ENCODE measurements at regions not wholly inside any gene's neighbourhood (a gene's known extent, or its start where the extent isn't known, plus 50 kb on each side); places are given as distances from the start of the nearest gene placed in this dataset.

- DNase-seq (ENCODE audit: low spot score): no peak
- TF ChIP-seq, protein P1, sequence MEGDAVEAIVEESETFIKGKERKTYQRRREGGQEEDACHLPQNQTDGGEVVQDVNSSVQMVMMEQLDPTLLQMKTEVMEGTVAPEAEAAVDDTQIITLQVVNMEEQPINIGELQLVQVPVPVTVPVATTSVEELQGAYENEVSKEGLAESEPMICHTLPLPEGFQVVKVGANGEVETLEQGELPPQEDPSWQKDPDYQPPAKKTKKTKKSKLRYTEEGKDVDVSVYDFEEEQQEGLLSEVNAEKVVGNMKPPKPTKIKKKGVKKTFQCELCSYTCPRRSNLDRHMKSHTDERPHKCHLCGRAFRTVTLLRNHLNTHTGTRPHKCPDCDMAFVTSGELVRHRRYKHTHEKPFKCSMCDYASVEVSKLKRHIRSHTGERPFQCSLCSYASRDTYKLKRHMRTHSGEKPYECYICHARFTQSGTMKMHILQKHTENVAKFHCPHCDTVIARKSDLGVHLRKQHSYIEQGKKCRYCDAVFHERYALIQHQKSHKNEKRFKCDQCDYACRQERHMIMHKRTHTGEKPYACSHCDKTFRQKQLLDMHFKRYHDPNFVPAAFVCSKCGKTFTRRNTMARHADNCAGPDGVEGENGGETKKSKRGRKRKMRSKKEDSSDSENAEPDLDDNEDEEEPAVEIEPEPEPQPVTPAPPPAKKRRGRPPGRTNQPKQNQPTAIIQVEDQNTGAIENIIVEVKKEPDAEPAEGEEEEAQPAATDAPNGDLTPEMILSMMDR (IDR thresholded peaks at IDR 0.05): no peak
- ATAC-seq (ENCODE audit: low FRiP score): no peak
These were observed 293.1 kb upstream of the CDH6 start for GRCh38 chr5:30900367-30900766.

- DNase-seq (ENCODE audit: low spot score): no peak
- TF ChIP-seq, protein P1 (IDR thresholded peaks at IDR 0.05): no peak
- ATAC-seq (ENCODE audit: low FRiP score): no peak
These were observed 298.7 kb upstream of the CDH6 start for GRCh38 chr5:30894811-30895210.

- DNase-seq (ENCODE audit: low spot score) (no peak), ATAC-seq (ENCODE audit: low FRiP score) (no peak)
- TF ChIP-seq, protein P1 (IDR thresholded peaks at IDR 0.05): no peak
These were observed 301.8 kb upstream of the CDH6 start for GRCh38 chr5:30891660-30892059.

GRCh38 chr5:30890377-30890776 is 303.1 kb upstream of the CDH6 start:
- TF ChIP-seq, protein P1 (IDR thresholded peaks at IDR 0.05): no peak
- ATAC-seq (ENCODE audit: low FRiP score) (no peak), DNase-seq (ENCODE audit: low spot score) (no peak)

- ATAC-seq (ENCODE audit: low FRiP score) (no peak), DNase-seq (ENCODE audit: low spot score) (no peak)
- TF ChIP-seq, protein P1 (IDR thresholded peaks at IDR 0.05): no peak
These were observed 313.0 kb upstream of the CDH6 start for GRCh38 chr5:30880514-30880913.

DNA sequence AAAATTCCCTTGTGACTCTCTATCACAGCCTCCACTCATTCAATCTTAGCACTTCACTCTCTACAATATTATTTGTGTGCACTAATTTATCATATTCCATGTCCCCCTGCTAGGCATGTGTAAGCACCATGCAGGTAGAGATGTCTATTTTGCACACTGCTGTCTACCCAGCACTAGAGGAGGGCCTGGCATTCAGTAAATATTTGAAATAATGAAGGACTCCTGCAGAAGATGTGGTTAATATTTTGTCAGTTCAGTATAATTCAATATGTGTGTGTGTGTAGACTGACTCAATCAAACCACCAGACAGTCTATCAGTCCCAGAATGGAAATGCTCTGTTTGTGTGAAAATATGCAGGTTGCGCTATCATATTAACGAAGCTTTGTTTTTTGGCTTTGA is 313.6 kb upstream of the CDH6 start:
- DNase-seq (ENCODE audit: low spot score): no peak
- no peak for ATAC-seq (ENCODE audit: low FRiP score)
- TF ChIP-seq, protein P1 (IDR thresholded peaks at IDR 0.05): no peak

GRCh38 chr5:30878746-30879145 is 314.7 kb upstream of the CDH6 start:
- no peak for DNase-seq (ENCODE audit: low spot score)
- no peak for ATAC-seq (ENCODE audit: low FRiP score)
- TF ChIP-seq, protein P1 (IDR thresholded peaks at IDR 0.05): no peak
